ENCODE measurements at regions not wholly inside any gene's neighbourhood (a gene's known extent, or its start where the extent isn't known, plus 50 kb on each side); places are given as distances from the start of the nearest gene placed in this dataset.

- Histone ChIP-seq H3K4me3 (ENCODE audit: low read depth, low read length) (no peak overlapping the region), H3K36me3 (ENCODE audit: control insufficient read depth in 2 of 2, insufficient read depth in 1 of 2, low read length in 2 of 2) (no peaks in the 10 kb centered on the region), H3K4me1 (ENCODE audit: control insufficient read depth, insufficient read depth, low read length) (no peaks in the 10 kb centered on the region), H3K27ac (ENCODE audit: extremely low read depth, low read depth, low read length) (no peak overlapping the region), H3K9me3 (ENCODE audit: control insufficient read depth, insufficient read depth, low read depth, low read length) (no peaks in the 10 kb centered on the region)
- CTCF ChIA-PET, result interaction anchor here (1.5 kb wide), 1 partner anchor 16 kb away, joined by 3 read pairs; no protein-coding TSS in a partner anchor
- no peak for TF ChIP-seq KLF16 (tag by site-specific recombination; IDR thresholded peaks at IDR 0.05)
- TF ChIP-seq EGR2 (tag by site-specific recombination; IDR thresholded peaks at IDR 0.05; ENCODE audit: low read depth), result no peak
- TF ChIP-seq ZNF280C (tag by site-specific recombination; IDR thresholded peaks at IDR 0.05), result no peak
- no peak for TF ChIP-seq GLI4 (tag by site-specific recombination; IDR thresholded peaks at IDR 0.05)
- TF ChIP-seq IKZF3 (tag by site-specific recombination; IDR thresholded peaks at IDR 0.05), result no peak
- TF ChIP-seq, protein P1, sequence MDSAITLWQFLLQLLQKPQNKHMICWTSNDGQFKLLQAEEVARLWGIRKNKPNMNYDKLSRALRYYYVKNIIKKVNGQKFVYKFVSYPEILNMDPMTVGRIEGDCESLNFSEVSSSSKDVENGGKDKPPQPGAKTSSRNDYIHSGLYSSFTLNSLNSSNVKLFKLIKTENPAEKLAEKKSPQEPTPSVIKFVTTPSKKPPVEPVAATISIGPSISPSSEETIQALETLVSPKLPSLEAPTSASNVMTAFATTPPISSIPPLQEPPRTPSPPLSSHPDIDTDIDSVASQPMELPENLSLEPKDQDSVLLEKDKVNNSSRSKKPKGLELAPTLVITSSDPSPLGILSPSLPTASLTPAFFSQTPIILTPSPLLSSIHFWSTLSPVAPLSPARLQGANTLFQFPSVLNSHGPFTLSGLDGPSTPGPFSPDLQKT (IDR thresholded peaks at IDR 0.05; ENCODE audit: borderline replicate concordance, low read depth, low read length), result no peak
- no peak for TF ChIP-seq ZNF777 (tag by site-specific recombination; IDR thresholded peaks at IDR 0.05; ENCODE audit: borderline replicate concordance)
- TF ChIP-seq, protein P2, sequence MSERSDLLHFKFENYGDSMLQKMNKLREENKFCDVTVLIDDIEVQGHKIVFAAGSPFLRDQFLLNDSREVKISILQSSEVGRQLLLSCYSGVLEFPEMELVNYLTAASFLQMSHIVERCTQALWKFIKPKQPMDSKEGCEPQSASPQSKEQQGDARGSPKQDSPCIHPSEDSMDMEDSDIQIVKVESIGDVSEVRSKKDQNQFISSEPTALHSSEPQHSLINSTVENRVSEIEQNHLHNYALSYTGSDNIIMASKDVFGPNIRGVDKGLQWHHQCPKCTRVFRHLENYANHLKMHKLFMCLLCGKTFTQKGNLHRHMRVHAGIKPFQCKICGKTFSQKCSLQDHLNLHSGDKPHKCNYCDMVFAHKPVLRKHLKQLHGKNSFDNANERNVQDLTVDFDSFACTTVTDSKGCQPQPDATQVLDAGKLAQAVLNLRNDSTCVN (tag by site-specific recombination; optimal IDR thresholded peaks at IDR 0.05), result no peak
- TF ChIP-seq, protein P3, sequence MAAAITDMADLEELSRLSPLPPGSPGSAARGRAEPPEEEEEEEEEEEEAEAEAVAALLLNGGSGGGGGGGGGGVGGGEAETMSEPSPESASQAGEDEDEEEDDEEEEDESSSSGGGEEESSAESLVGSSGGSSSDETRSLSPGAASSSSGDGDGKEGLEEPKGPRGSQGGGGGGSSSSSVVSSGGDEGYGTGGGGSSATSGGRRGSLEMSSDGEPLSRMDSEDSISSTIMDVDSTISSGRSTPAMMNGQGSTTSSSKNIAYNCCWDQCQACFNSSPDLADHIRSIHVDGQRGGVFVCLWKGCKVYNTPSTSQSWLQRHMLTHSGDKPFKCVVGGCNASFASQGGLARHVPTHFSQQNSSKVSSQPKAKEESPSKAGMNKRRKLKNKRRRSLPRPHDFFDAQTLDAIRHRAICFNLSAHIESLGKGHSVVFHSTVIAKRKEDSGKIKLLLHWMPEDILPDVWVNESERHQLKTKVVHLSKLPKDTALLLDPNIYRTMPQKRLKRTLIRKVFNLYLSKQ (tag by site-specific recombination; IDR thresholded peaks at IDR 0.05; ENCODE audit: borderline replicate concordance), result no peak
- TF ChIP-seq HOXD13 (CRISPR knock-in tag; IDR thresholded peaks at IDR 0.05; ENCODE audit: borderline replicate concordance), result no peak
- no peak for TF ChIP-seq ZNF16 (tag by site-specific recombination; IDR thresholded peaks at IDR 0.05; ENCODE audit: low read depth)
- TF ChIP-seq ZBTB10 (tag by site-specific recombination; IDR thresholded peaks at IDR 0.05), result no peak
- no peak for TF ChIP-seq ZFHX2 (tag by site-specific recombination; conservative IDR thresholded peaks at IDR 0.05)
- no peak for TF ChIP-seq ZNF211 (tag by site-specific recombination; IDR thresholded peaks at IDR 0.05; ENCODE audit: low read depth)
- no peak for TF ChIP-seq ZNF473 (tag by site-specific recombination; IDR thresholded peaks at IDR 0.05)
- no peak for TF ChIP-seq ZNF596 (tag by site-specific recombination; IDR thresholded peaks at IDR 0.05)
- no peak for TF ChIP-seq ZNF701 (tag by site-specific recombination; IDR thresholded peaks at IDR 0.05)
- POLR2A ChIA-PET, result no interaction called here
Measured at GRCh38 chr5:96318569-96319110, 114.4 kb downstream of the PCSK1 start.
